ENCODE measurements at regions not wholly inside any gene's neighbourhood (a gene's known extent, or its start where the extent isn't known, plus 50 kb on each side); places are given as distances from the start of the nearest gene placed in this dataset.

DNA sequence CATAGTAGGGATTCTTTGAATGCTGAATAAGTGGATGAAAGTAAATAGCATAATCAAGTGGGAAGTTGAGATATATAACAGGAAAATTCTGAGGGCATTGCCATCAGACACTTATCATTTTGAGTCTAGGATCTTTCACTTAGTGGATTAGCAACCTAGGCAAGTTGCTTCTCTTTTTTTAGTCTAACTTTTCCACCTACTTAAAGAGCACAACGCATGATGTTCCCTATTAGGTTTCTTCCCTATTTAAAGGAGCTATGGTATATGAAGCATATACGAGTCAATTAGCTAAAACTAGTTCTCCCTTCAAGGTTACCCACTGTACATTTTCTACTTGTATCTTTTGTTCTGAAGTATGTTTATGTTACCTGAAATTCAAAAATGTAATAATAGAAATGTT is 67.1 kb upstream of the HS3ST1 start:
- no peak for DNase-seq

GRCh38 chr4:11495291-11495690 is 66.6 kb upstream of the HS3ST1 start:
- no peak for DNase-seq

DNA sequence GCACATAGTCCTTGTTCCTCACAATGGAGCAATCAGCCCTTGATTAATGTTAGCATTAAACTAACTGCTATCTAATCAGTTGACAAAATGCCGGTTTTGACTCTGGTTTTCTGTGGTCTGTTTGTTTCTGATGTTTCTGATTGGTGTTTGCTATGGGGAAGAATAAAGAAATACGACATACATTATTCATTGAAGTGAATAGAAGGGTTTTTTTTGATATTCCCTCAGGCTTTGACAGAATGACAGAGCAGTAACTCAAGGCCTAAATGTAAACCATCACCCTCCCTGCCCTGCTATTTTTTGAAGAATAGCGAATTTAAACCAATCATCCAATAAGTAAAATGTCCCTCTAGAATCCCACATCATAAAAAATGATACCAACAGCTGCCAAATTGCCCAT is 65.5 kb upstream of the HS3ST1 start:
- no peak for DNase-seq

DNA sequence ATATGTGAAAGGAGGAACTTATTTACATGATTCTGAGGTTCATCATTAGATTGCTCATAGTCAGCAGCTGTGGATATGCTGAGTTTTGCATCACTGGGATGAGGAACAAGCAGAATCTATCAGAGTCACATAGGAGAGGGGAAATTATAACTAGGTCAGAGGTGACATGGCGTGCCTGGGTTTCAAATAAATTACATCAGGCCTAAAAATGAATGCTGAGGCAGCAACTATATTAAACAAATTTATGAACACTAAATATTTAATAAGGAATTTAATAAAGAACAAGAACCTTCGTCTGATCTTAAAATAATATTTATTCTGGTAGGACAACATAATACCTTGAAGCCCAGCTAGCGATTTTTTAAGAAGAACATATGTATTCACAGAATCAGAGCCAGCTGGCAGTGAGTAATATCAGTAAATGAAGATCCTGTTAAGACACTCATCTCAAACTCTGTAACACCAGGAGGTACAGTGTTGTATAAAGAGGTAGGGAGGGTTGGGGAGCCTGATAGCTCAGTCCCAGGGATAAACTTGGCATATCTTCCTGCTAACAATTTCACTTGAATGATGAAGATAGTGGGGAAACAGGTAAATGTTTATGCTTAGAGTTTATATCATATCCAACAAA is 60.9 kb upstream of the HS3ST1 start:
- no peak for DNase-seq

DNA sequence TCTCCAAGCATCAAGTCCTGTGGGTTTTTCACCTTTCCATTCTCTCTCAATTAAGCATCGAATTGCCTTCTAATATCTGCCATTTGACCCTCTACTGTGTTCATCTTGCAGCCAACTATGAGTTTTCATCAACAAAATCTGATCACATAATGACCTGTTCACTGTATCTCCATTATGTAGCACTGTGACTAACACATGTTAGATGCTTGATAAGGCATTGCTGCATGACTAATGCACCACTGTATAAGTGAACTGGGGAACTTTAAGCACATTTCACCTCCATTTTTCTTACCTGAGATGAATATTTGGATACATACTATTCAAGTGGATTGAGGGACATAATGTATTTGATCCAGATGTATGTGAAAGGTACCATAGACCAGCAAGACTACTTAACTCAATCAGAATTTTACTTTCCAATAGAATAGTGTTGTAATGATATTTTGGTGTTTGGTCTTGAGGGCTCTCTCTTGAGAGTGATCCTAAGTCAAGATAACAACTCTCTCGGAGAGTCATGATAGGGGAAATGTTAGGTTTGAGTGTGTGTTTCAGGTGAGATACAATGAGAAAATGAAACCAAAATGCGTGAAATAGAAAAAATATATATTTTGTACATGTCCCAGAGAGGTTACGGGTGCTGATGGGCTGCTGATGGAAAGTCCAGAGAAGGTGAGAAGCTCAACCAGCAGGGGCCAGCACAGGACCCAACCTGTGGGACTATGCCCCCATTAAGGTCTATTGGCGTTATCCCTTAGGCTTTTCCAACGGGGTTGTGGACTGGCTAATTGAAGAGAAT is 60.2 kb upstream of the HS3ST1 start:
- DNase-seq: no peak

- DNase-seq: no peak
Observed at GRCh38 chr4:11487868-11488544, 59.3 kb upstream of the HS3ST1 start.

GRCh38 chr4:11487139-11487538 is 58.4 kb upstream of the HS3ST1 start:
- no peak for DNase-seq

DNA sequence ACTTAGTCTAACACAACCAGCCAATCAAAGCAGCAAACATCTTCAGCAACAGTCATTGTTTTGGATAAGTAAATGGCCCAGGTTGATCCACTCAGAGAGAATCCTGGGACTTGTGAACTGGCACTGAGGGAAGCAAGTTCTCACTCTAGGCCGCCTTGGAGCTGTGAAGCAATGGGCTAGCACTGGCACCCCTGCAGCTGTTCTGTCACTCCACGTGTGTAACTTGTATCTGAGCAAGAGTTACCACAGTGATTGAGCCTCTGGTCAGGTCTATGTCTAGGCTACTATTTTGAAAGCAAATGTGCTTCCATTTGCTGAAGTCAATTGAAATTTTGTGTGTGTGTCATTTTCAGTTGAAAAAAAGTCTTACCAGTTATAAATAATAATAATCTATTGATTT is 57.2 kb upstream of the HS3ST1 start:
- DNase-seq: no peak

DNA sequence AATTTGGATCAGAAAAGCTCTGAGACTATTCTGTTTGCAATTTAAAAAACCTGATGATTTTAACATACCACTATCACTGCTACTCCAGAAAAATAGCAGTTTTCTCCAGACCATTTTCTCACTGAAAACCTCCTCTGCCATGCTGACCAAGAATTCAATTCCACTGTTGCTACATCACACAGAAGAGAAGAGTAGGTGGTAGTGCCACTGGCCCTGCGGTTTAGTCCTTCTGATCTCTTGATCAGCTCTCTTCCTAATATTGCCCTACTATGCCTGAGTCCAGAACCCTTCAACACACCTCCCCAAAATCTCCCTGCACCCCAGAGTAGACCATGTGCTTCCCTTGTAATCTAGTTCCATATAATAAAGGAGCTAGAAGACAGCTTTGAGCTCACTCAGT is 55.8 kb upstream of the HS3ST1 start:
- no peak for DNase-seq

- no peak for DNase-seq
Observed at GRCh38 chr4:11483046-11483445, 54.4 kb upstream of the HS3ST1 start.

DNA sequence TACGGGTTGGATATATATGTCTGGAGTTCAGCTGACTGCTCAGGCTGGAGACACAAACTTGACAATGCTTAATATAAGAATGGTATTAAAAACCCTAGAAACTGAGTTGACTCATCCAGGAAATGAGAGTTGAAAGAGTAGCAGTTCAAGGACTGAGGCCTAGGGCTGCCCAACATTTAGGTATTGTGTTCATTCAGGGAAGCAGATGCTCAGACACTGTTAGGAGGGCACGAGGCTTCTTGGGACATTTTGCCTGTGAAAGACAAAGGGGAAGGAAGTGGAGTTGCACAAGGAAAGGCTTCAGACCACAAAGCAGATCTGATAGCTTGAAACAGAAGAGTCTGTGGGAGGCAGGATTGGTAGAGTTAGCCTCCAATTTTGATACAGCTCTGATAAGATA is 52.0 kb upstream of the HS3ST1 start:
- DNase-seq: no peak

All from 8988T (cell line).